ENCODE measurements at regions not wholly inside any gene's neighbourhood (a gene's known extent, or its start where the extent isn't known, plus 50 kb on each side); places are given as distances from the start of the nearest gene placed in this dataset.

GRCh38 chr1:87814573-87814972 lies 485.9 kb downstream of the LMO4 start:
- Histone ChIP-seq H3K4me3 (ENCODE audit: low read length in 2 of 2) (no peak overlapping the region), H3K79me1 (ENCODE audit: low read depth, low read length) (no peaks in the 10 kb centered on the region), H3K18ac (ENCODE audit: low read length) (no peak overlapping the region), H3K9ac (ENCODE audit: low read depth, low read length, poor library complexity) (no peak overlapping the region), H3K4me1 (ENCODE audit: control insufficient read depth in 2 of 2, insufficient read depth in 1 of 2, low read depth in 1 of 2, low read length in 2 of 2) (peaks cover 0 to 6% of the 10 kb centered on the region in 2 donors), H3K9me3 (replicated peaks in 1 of 2; ENCODE audit: control insufficient read depth in 2 of 2, insufficient read depth in 1 of 2, low read depth in 1 of 2, low read length in 2 of 2) (no peaks in the 10 kb centered on the region), H3K27ac (replicated peaks; ENCODE audit: low read length) (no peak overlapping the region), H2AK5ac (ENCODE audit: low read depth, low read length) (no peak overlapping the region), H2AFZ (ENCODE audit: low read length) (no peak overlapping the region), H3K23ac (ENCODE audit: low read depth, low read length, poor library complexity) (no peak overlapping the region), H2BK120ac (ENCODE audit: low read depth, low read length) (no peak overlapping the region), H2BK5ac (ENCODE audit: low read length) (no peak overlapping the region), H3K4me2 (ENCODE audit: insufficient read depth, low read length, poor library complexity, severe bottlenecking) (no peak overlapping the region), H3K4ac (ENCODE audit: low read length) (no peak overlapping the region), H2BK12ac (ENCODE audit: low read length) (peak overlapping the region; percentile 10), H4K91ac (ENCODE audit: low read depth, low read length, poor library complexity) (no peak overlapping the region), H4K8ac (ENCODE audit: low read depth, low read length) (no peak overlapping the region), H3K36me3 (replicated peaks in 1 of 2; ENCODE audit: control insufficient read depth in 2 of 2, insufficient read depth in 2 of 2, low read length in 2 of 2) (no peaks in the 10 kb centered on the region), H3K14ac (ENCODE audit: low read length) (no peak overlapping the region), H2BK15ac (ENCODE audit: low read length) (no peak overlapping the region), H3K27me3 (ENCODE audit: control insufficient read depth in 3 of 3, insufficient read depth in 3 of 3, low read depth in 1 of 3, low read length in 3 of 3) (no peaks in the 10 kb centered on the region)
- WGBS, 2 donors (ENCODE audit: extremely low coverage in 2 of 2, insufficient read length in 2 of 2, insufficient replicate concordance in 1 of 2) = no CpG with 5 or more reads among the region's 1 CpG
- DNase-seq (ENCODE audit: low spot score) = no peak

- Histone ChIP-seq H3K4me2 (ENCODE audit: insufficient read depth, low read length, poor library complexity, severe bottlenecking) (no peak overlapping the region), H3K14ac (ENCODE audit: low read length) (no peak overlapping the region), H4K91ac (ENCODE audit: low read depth, low read length, poor library complexity) (no peak overlapping the region), H3K27me3 (ENCODE audit: control insufficient read depth in 3 of 3, insufficient read depth in 3 of 3, low read depth in 1 of 3, low read length in 3 of 3) (no peaks in the 10 kb centered on the region), H3K36me3 (replicated peaks in 1 of 2; ENCODE audit: control insufficient read depth in 2 of 2, insufficient read depth in 2 of 2, low read length in 2 of 2) (no peaks in the 10 kb centered on the region), H3K23ac (ENCODE audit: low read depth, low read length, poor library complexity) (no peak overlapping the region), H2BK12ac (ENCODE audit: low read length) (no peak overlapping the region), H3K9me3 (replicated peaks in 1 of 2; ENCODE audit: control insufficient read depth in 2 of 2, insufficient read depth in 1 of 2, low read depth in 1 of 2, low read length in 2 of 2) (no peaks in the 10 kb centered on the region), H4K8ac (ENCODE audit: low read depth, low read length) (no peak overlapping the region), H2AK5ac (ENCODE audit: low read depth, low read length) (peak overlapping the region; percentile 25), H2AFZ (ENCODE audit: low read length) (no peak overlapping the region), H3K27ac (replicated peaks; ENCODE audit: low read length) (no peak overlapping the region), H3K79me1 (ENCODE audit: low read depth, low read length) (no peaks in the 10 kb centered on the region), H2BK120ac (ENCODE audit: low read depth, low read length) (no peak overlapping the region), H2BK15ac (ENCODE audit: low read length) (no peak overlapping the region), H3K4me3 (ENCODE audit: low read length in 2 of 2) (no peak overlapping the region), H3K9ac (ENCODE audit: low read depth, low read length, poor library complexity) (no peak overlapping the region), H3K4ac (ENCODE audit: low read length) (no peak overlapping the region), H3K18ac (ENCODE audit: low read length) (no peak overlapping the region), H3K4me1 (ENCODE audit: control insufficient read depth in 2 of 2, insufficient read depth in 1 of 2, low read depth in 1 of 2, low read length in 2 of 2) (peaks cover 2% of the 10 kb centered on the region in 2 donors), H2BK5ac (ENCODE audit: low read length) (no peak overlapping the region)
- DNase-seq (ENCODE audit: low spot score) = no peak
- WGBS, 2 donors (ENCODE audit: extremely low coverage in 2 of 2, insufficient read length in 2 of 2, insufficient replicate concordance in 1 of 2) = no CpG with 5 or more reads among the region's 3 CpGs
These were observed 488.0 kb downstream of the LMO4 start for GRCh38 chr1:87816646-87817045.

- no CpG with 5 or more reads among the region's 8 CpGs for WGBS, 2 donors (ENCODE audit: extremely low coverage in 2 of 2, insufficient read length in 2 of 2, insufficient replicate concordance in 1 of 2)
- Histone ChIP-seq H3K4me2 (ENCODE audit: insufficient read depth, low read length, poor library complexity, severe bottlenecking) (no peak overlapping the region), H3K27ac (replicated peaks; ENCODE audit: low read length) (no peak overlapping the region)
These were observed 492.1 kb downstream of the LMO4 start for GRCh38 chr1:87820668-87821334.

GRCh38 chr1:87821335-87821697 lies 492.6 kb downstream of the LMO4 start:
- no peaks in the 10 kb centered on the region for H3K79me1 ChIP-seq (ENCODE audit: low read depth, low read length)
- H2BK5ac ChIP-seq (ENCODE audit: low read length) = no peak overlapping the region
- H3K27ac ChIP-seq (replicated peaks; ENCODE audit: low read length) = no peak overlapping the region
- DNase-seq (ENCODE audit: low spot score) = no peak
- H3K4me2 ChIP-seq (ENCODE audit: insufficient read depth, low read length, poor library complexity, severe bottlenecking) = no peak overlapping the region
- no peak overlapping the region for H3K18ac ChIP-seq (ENCODE audit: low read length)
- H3K14ac ChIP-seq (ENCODE audit: low read length) = no peak overlapping the region
- H3K4me3 ChIP-seq (ENCODE audit: low read length in 2 of 2) = no peak overlapping the region
- H3K23ac ChIP-seq (ENCODE audit: low read depth, low read length, poor library complexity) = no peak overlapping the region
- H2BK120ac ChIP-seq (ENCODE audit: low read depth, low read length) = no peak overlapping the region
- no peak overlapping the region for H3K4ac ChIP-seq (ENCODE audit: low read length)
- H2AFZ ChIP-seq (ENCODE audit: low read length) = no peak overlapping the region
- no peak overlapping the region for H2AK5ac ChIP-seq (ENCODE audit: low read depth, low read length)
- H3K4me1 ChIP-seq (ENCODE audit: control insufficient read depth in 2 of 2, insufficient read depth in 1 of 2, low read depth in 1 of 2, low read length in 2 of 2) = peaks cover 2% of the 10 kb centered on the region in 2 donors
- H3K9ac ChIP-seq (ENCODE audit: low read depth, low read length, poor library complexity) = no peak overlapping the region
- no peak overlapping the region for H4K91ac ChIP-seq (ENCODE audit: low read depth, low read length, poor library complexity)
- no peaks in the 10 kb centered on the region for H3K27me3 ChIP-seq (ENCODE audit: control insufficient read depth in 3 of 3, insufficient read depth in 3 of 3, low read depth in 1 of 3, low read length in 3 of 3)
- H2BK12ac ChIP-seq (ENCODE audit: low read length) = no peak overlapping the region
- H4K8ac ChIP-seq (ENCODE audit: low read depth, low read length) = no peak overlapping the region
- H3K9me3 ChIP-seq (replicated peaks in 1 of 2; ENCODE audit: control insufficient read depth in 2 of 2, insufficient read depth in 1 of 2, low read depth in 1 of 2, low read length in 2 of 2) = no peaks in the 10 kb centered on the region
- no peak overlapping the region for H2BK15ac ChIP-seq (ENCODE audit: low read length)
- WGBS, 2 donors (ENCODE audit: extremely low coverage in 2 of 2, insufficient read length in 2 of 2, insufficient replicate concordance in 1 of 2) = no CpG with 5 or more reads among the region's 5 CpGs
- H3K36me3 ChIP-seq (replicated peaks in 1 of 2; ENCODE audit: control insufficient read depth in 2 of 2, insufficient read depth in 2 of 2, low read length in 2 of 2) = no peaks in the 10 kb centered on the region

More at GRCh38 chr1:87820668-87821334, 492.1 kb downstream of the LMO4 start:
- Histone ChIP-seq H2BK12ac (ENCODE audit: low read length) (no peak overlapping the region), H3K14ac (ENCODE audit: low read length) (no peak overlapping the region), H3K9me3 (replicated peaks in 1 of 2; ENCODE audit: control insufficient read depth in 2 of 2, insufficient read depth in 1 of 2, low read depth in 1 of 2, low read length in 2 of 2) (no peaks in the 10 kb centered on the region), H3K23ac (ENCODE audit: low read depth, low read length, poor library complexity) (no peak overlapping the region), H3K36me3 (replicated peaks in 1 of 2; ENCODE audit: control insufficient read depth in 2 of 2, insufficient read depth in 2 of 2, low read length in 2 of 2) (no peaks in the 10 kb centered on the region), H3K79me1 (ENCODE audit: low read depth, low read length) (no peaks in the 10 kb centered on the region), H3K4ac (ENCODE audit: low read length) (no peak overlapping the region), H3K4me1 (ENCODE audit: control insufficient read depth in 2 of 2, insufficient read depth in 1 of 2, low read depth in 1 of 2, low read length in 2 of 2) (peaks cover 2% of the 10 kb centered on the region in 2 donors), H3K9ac (ENCODE audit: low read depth, low read length, poor library complexity) (no peak overlapping the region), H2BK15ac (ENCODE audit: low read length) (no peak overlapping the region), H2AK5ac (ENCODE audit: low read depth, low read length) (no peak overlapping the region), H3K18ac (ENCODE audit: low read length) (no peak overlapping the region), H2BK5ac (ENCODE audit: low read length) (no peak overlapping the region), H2AFZ (ENCODE audit: low read length) (peak overlapping the region; percentile 16), H4K8ac (ENCODE audit: low read depth, low read length) (no peak overlapping the region), H3K4me3 (ENCODE audit: low read length in 2 of 2) (no peak overlapping the region), H4K91ac (ENCODE audit: low read depth, low read length, poor library complexity) (no peak overlapping the region), H2BK120ac (ENCODE audit: low read depth, low read length) (no peak overlapping the region), H3K27me3 (ENCODE audit: control insufficient read depth in 3 of 3, insufficient read depth in 3 of 3, low read depth in 1 of 3, low read length in 3 of 3) (no peaks in the 10 kb centered on the region)
- DNase-seq (ENCODE audit: low spot score) = no peak
